Smooth muscle cell (in vitro differentiated cells): ENCODE measurements at regions not wholly inside any gene's neighbourhood (a gene's known extent, or its start where the extent isn't known, plus 50 kb on each side); places are given as distances from the start of the nearest gene placed in this dataset.

Source experiments
- DNase-seq: peaks from one replicate; lab custom pipeline; 2025; ENCODE audit not compliant: unreplicated experiment; lab: John Stamatoyannopoulos, UW
- H2AFZ ChIP-seq: fragments of 200-600 bp; sonication (generic); 2 replicates; pipeline ENCODE4 v1.6.0; 2016; ENCODE audit warnings: antibody characterized with exemption, low read depth, mild to moderate bottlenecking
- H3F3A ChIP-seq: fragments of 200-600 bp; sonication (generic); 2 replicates; pipeline ENCODE4 v1.6.0; 2017; ENCODE audit warnings: antibody characterized with exemption, low read depth
- H3K27ac ChIP-seq: fragments of 200-600 bp; sonication (generic); 2 replicates; pipeline ENCODE4 v1.5.1; 2016; ENCODE audit warnings: low read depth, mild to moderate bottlenecking
- H3K27me3 ChIP-seq: fragments of 200-600 bp; sonication (generic); 2 replicates; pipeline ENCODE4 v1.6.1; 2016; ENCODE audit warnings: low read depth, mild to moderate bottlenecking
- H3K36me3 ChIP-seq: fragments of 200-600 bp; sonication (generic); 2 replicates; pipeline ENCODE4 v1.5.1; 2016; ENCODE audit warnings: low read depth
- H3K4me1 ChIP-seq: fragments of 200-600 bp; sonication (generic); 2 replicates; pipeline ENCODE4 v1.5.1; 2016; ENCODE audit warnings: low read depth
- H3K4me2 ChIP-seq: fragments of 200-600 bp; sonication (generic); 2 replicates; pipeline ENCODE4 v1.6.0; 2016; ENCODE audit warnings: mild to moderate bottlenecking
- H3K4me3 ChIP-seq: fragments of 200-600 bp; sonication (generic); 2 replicates; pipeline ENCODE4 v1.5.1; 2016; ENCODE audit warnings: mild to moderate bottlenecking
- H3K79me2 ChIP-seq: fragments of 200-600 bp; sonication (generic); 2 replicates; pipeline ENCODE4 v1.6.0; 2016; ENCODE audit warnings: low read depth, mild to moderate bottlenecking
- H3K9ac ChIP-seq: fragments of 200-600 bp; sonication (generic); 2 replicates; pipeline ENCODE4 v1.6.0; 2016; ENCODE audit warnings: low read depth
- H3K9me3 ChIP-seq: fragments of 200-600 bp; sonication (generic); replicated peaks from 2 replicates; pipeline ENCODE4 v1.5.1; 2016; ENCODE audit warnings: low read depth
- H4K20me1 ChIP-seq: fragments of 200-600 bp; sonication (generic); 2 replicates; pipeline ENCODE4 v1.6.0; 2016; ENCODE audit warnings: low read depth
- CTCF ChIP-seq: fragments of 200-600 bp; sonication (generic); IDR thresholded peaks from 2 replicates; pipeline ENCODE4 v1.5.1; 2017; ENCODE audit warnings: borderline replicate concordance, mild to moderate bottlenecking, antibody characterized with exemption; ENCODE audit not compliant: insufficient read depth, poor library complexity, severe bottlenecking
- WGBS: methylation state at CpG from one replicate; pipeline ENCODE4 v1.1.7; 2016; ENCODE audit warnings: low lambda C conversion rate; 5-methylcytosine and 5-hydroxymethylcytosine counted together

DNA sequence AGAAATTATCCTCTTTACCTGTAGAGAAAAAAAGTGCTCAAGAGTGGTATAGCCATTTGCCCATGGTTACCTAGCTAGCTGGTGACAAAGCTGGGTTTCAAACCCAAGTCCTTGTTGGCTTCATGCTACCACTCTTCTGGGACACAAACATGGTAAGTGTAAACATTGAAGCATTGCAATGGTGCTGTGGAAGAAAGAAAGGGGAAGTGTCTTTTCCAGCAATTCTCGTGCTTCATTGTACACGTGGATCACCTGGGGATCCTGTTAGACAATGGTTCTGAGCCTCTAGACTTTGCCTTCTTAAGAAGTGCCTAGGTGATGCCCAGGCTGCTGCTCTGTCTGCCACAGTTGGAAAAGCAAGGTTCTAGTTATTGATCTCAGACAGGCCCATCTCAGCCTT, 134.8 kb upstream of the CTNNB1 start:
- Histone ChIP-seq H3F3A (no peaks in the 10 kb centered on the region), H3K27me3 (no peaks in the 10 kb centered on the region), H3K79me2 (no peaks in the 10 kb centered on the region), H3K4me2 (no peak overlapping the region), H2AFZ (no peak overlapping the region), H3K27ac (no peak overlapping the region), H3K9ac (no peak overlapping the region), H4K20me1 (no peaks in the 10 kb centered on the region), H3K4me3 (no peak overlapping the region), H3K4me1 (no peaks in the 10 kb centered on the region), H3K36me3 (no peaks in the 10 kb centered on the region), H3K9me3 (no peaks in the 10 kb centered on the region)
- TF ChIP-seq CTCF: no peak
- 98% methylated on average over 2 of the region's 2 CpGs for WGBS
- no peak for DNase-seq

GRCh38 chr3:41065340-41065739, 134.0 kb upstream of the CTNNB1 start:
- Histone ChIP-seq H3F3A (no peaks in the 10 kb centered on the region), H3K9me3 (no peaks in the 10 kb centered on the region), H3K9ac (no peak overlapping the region), H3K4me1 (no peaks in the 10 kb centered on the region), H3K36me3 (no peaks in the 10 kb centered on the region), H3K79me2 (no peaks in the 10 kb centered on the region), H3K27ac (no peak overlapping the region), H2AFZ (no peak overlapping the region), H3K4me3 (no peak overlapping the region), H4K20me1 (no peaks in the 10 kb centered on the region), H3K27me3 (no peaks in the 10 kb centered on the region), H3K4me2 (no peak overlapping the region)
- TF ChIP-seq CTCF: no peak
- WGBS: 67% methylated on average over 2 of the region's 2 CpGs
- no peak for DNase-seq

DNA sequence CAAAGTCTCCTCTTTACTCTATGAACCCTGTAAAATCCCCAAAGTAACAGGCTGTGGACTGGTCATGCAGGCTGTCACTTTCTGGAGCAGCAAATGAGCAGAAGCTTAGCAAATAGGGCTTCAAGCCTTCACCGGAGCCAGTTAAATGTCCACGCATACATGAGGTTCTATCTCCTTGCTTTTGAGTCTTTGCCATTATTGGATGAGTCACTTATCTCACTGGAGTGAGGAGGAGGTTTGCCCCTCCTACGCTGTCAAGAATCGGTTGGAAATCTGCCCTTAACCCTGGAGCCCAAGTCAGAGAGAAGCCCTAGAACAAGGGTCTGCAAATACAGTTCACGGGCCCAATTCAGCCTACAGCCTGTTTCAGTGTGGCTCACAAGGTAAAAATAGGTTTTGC, 126.1 kb upstream of the CTNNB1 start:
- Histone ChIP-seq H3K79me2 (no peaks in the 10 kb centered on the region), H3F3A (no peaks in the 10 kb centered on the region), H3K4me3 (no peak overlapping the region), H3K27ac (no peak overlapping the region), H3K4me1 (peaks cover 9% of the 10 kb centered on the region), H3K27me3 (no peaks in the 10 kb centered on the region), H3K4me2 (no peak overlapping the region), H3K36me3 (no peaks in the 10 kb centered on the region), H3K9ac (no peak overlapping the region), H2AFZ (no peak overlapping the region), H3K9me3 (no peaks in the 10 kb centered on the region), H4K20me1 (no peaks in the 10 kb centered on the region)
- no peak for DNase-seq
- 55% methylated on average over 5 of the region's 5 CpGs for WGBS
- TF ChIP-seq CTCF: no peak

- 44% methylated on average over 7 of the region's 7 CpGs for WGBS
- Histone ChIP-seq H4K20me1 (no peaks in the 10 kb centered on the region), H3K4me3 (no peak overlapping the region), H3K9me3 (no peaks in the 10 kb centered on the region), H3K4me2 (no peak overlapping the region), H3K9ac (no peak overlapping the region), H3K27ac (no peak overlapping the region), H3K36me3 (no peaks in the 10 kb centered on the region), H3F3A (no peaks in the 10 kb centered on the region), H3K27me3 (no peaks in the 10 kb centered on the region), H2AFZ (peak overlapping the region; percentile 34), H3K4me1 (peaks cover 9% of the 10 kb centered on the region), H3K79me2 (no peaks in the 10 kb centered on the region)
- DNase-seq: no peak
- TF ChIP-seq CTCF: no peak
These were observed 123.3 kb upstream of the CTNNB1 start for GRCh38 chr3:41075975-41076374.
